ES-I3 (cell line): ENCODE measurements at regions not wholly inside any gene's neighbourhood (a gene's known extent, or its start where the extent isn't known, plus 50 kb on each side); places are given as distances from the start of the nearest gene placed in this dataset.
A peak's percentile ranks its signal among the peaks of the same experiment; 100 is the strongest.
"Not testable (repeated sequence)": the region's sequence is repeated elsewhere in the genome, so short reads cannot be mapped to it uniquely, and the experiment has no call there.

Experiments used
- H3K36me3 ChIP-seq: 2 replicates; pipeline ENCODE4 v1.6.1; 2013; ENCODE audit warnings: mild to moderate bottlenecking, low read length, control low read depth, moderate library complexity; ENCODE audit not compliant: insufficient read depth
- H3K4me1 ChIP-seq: 2 replicates; pipeline ENCODE4 v1.6.1; 2013; ENCODE audit warnings: mild to moderate bottlenecking, control low read depth, low read length; ENCODE audit not compliant: insufficient read depth
- H3K9ac ChIP-seq: 2 replicates; pipeline ENCODE4 v1.6.1; 2013; ENCODE audit warnings: low read depth, mild to moderate bottlenecking, low read length, moderate library complexity
- H3K9me3 ChIP-seq: 2 replicates; pipeline ENCODE4 v1.6.1; 2013; ENCODE audit warnings: mild to moderate bottlenecking, low read length, moderate library complexity; ENCODE audit not compliant: control insufficient read depth, insufficient read depth

- no peak overlapping the region for H3K9ac ChIP-seq
- H3K4me1 ChIP-seq: no peaks in the 10 kb centered on the region; the same call in 1 of the 2 replicates
- H3K9me3 ChIP-seq: no peaks in the 10 kb centered on the region; the same call in none of the 2 replicates
- H3K36me3 ChIP-seq: no peaks in the 10 kb centered on the region
These were observed 152.0 kb upstream of the IRS2 start for GRCh38 chr13:109938255-109938936.

DNA sequence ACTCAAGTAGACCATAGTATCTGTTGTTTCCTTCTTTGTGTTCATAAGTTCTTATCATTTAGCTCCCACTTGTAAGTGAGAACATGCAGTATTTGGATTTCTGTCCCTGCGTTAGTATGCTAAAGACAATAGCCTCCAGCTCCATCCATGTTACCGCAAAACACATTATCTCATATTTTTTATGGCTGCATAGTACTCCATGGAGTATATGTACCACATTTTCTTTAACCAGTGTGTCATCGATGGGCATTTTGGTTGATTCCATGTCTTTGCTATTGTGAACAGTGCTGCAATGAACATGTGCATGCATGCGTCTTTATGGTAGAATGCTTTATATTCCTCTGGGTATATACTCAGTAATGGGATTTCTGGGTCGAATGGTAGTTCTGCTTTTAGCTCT is 148.1 kb upstream of the IRS2 start:
- not testable (repeated sequence) for H3K9ac ChIP-seq, H3K4me1 ChIP-seq, H3K9me3 ChIP-seq

DNA sequence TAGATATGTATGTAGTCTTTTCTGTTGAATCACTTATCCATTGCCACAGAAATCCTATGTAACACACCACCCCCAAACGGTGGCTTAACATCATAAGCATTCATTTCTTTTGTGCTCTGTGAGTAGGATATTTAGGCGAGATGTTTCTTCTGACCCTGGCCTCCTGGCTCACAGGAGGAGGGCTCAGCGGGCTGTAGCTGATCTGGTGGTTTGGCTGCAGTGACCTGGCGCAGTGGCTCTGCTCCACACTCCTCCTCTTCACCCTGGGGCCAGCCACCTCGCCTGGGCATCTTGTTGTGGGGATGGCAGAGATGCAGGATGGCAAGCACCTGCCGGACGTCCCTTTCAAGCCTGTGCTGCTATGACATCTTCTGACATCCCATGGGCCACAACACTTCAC is 147.1 kb upstream of the IRS2 start:
- H3K4me1 ChIP-seq: no peaks in the 10 kb centered on the region; the same call in 1 of the 2 replicates
- no peaks in the 10 kb centered on the region for H3K36me3 ChIP-seq
- no peak overlapping the region for H3K9ac ChIP-seq
- H3K9me3 ChIP-seq: no peaks in the 10 kb centered on the region; the same call in 1 of the 2 replicates

More for the DNA sequence above, 148.1 kb upstream of the IRS2 start:
- not testable (repeated sequence) for H3K36me3 ChIP-seq

- no peaks in the 10 kb centered on the region for H3K4me1 ChIP-seq
- no peaks in the 10 kb centered on the region for H3K36me3 ChIP-seq
- no peaks in the 10 kb centered on the region for H3K9me3 ChIP-seq
- H3K9ac ChIP-seq: no peak overlapping the region
These were observed 138.0 kb upstream of the IRS2 start for GRCh38 chr13:109924376-109924775.

- H3K9ac ChIP-seq: no peak overlapping the region
- no peaks in the 10 kb centered on the region for H3K9me3 ChIP-seq
- peaks cover 6% of the 10 kb centered on the region; the same call in 1 of the 2 replicates for H3K4me1 ChIP-seq
- no peaks in the 10 kb centered on the region for H3K36me3 ChIP-seq
These were observed 136.1 kb upstream of the IRS2 start for GRCh38 chr13:109922518-109922917.

GRCh38 chr13:109919715-109920375 is 133.5 kb upstream of the IRS2 start:
- Histone ChIP-seq H3K9me3 (no peaks in the 10 kb centered on the region), H3K4me1 (peaks cover 6% of the 10 kb centered on the region; the same call in 1 of the 2 replicates), H3K9ac (no peak overlapping the region), H3K36me3 (no peaks in the 10 kb centered on the region)

- Histone ChIP-seq H3K4me1 (peaks cover 6% of the 10 kb centered on the region; the same call in 1 of the 2 replicates), H3K36me3 (no peaks in the 10 kb centered on the region), H3K9ac (no peak overlapping the region), H3K9me3 (no peaks in the 10 kb centered on the region)
These were observed 131.9 kb upstream of the IRS2 start for GRCh38 chr13:109918179-109918711.

DNA sequence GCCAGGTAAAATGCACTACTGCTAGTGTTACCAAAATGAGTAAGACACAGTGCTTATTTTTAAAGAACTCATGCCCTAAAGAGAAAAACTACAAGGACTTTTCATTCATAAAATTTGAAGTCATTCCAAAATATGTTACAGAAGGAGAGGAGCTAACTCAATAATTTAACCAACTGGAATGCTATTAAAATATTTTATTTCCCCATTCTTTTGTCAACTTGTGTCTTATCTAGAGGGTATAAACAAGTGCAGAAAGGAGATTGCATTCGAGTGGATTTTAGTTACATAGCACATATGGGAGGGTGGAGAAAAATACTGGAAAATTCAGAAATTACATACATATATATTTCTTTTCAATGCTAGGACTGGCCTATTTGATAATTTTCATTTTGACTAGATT is 131.0 kb upstream of the IRS2 start:
- Histone ChIP-seq H3K9me3 (no peaks in the 10 kb centered on the region), H3K9ac (no peak overlapping the region), H3K36me3 (no peaks in the 10 kb centered on the region), H3K4me1 (peaks cover 6% of the 10 kb centered on the region; the same call in 1 of the 2 replicates)

GRCh38 chr13:109913936-109914510 is 127.6 kb upstream of the IRS2 start:
- Histone ChIP-seq H3K36me3 (no peaks in the 10 kb centered on the region), H3K9me3 (no peaks in the 10 kb centered on the region), H3K4me1 (peaks cover 6% of the 10 kb centered on the region; the same call in 1 of the 2 replicates), H3K9ac (no peak overlapping the region)

- H3K4me1 ChIP-seq: peaks cover 2% of the 10 kb centered on the region; the same call in 1 of the 2 replicates
- no peaks in the 10 kb centered on the region for H3K36me3 ChIP-seq
- no peaks in the 10 kb centered on the region for H3K9me3 ChIP-seq
These were observed 126.8 kb upstream of the IRS2 start for GRCh38 chr13:109913186-109913585.

GRCh38 chr13:109910194-109910593 is 123.8 kb upstream of the IRS2 start:
- Histone ChIP-seq H3K36me3 (no peaks in the 10 kb centered on the region), H3K9me3 (no peaks in the 10 kb centered on the region), H3K9ac (no peak overlapping the region), H3K4me1 (no peaks in the 10 kb centered on the region)

More at GRCh38 chr13:109913186-109913585, 126.8 kb upstream of the IRS2 start:
- H3K9ac ChIP-seq: no peak overlapping the region

GRCh38 chr13:109906976-109907375 is 120.6 kb upstream of the IRS2 start:
- Histone ChIP-seq H3K9me3 (no peaks in the 10 kb centered on the region), H3K4me1 (no peaks in the 10 kb centered on the region), H3K36me3 (no peaks in the 10 kb centered on the region), H3K9ac (no peak overlapping the region)

DNA sequence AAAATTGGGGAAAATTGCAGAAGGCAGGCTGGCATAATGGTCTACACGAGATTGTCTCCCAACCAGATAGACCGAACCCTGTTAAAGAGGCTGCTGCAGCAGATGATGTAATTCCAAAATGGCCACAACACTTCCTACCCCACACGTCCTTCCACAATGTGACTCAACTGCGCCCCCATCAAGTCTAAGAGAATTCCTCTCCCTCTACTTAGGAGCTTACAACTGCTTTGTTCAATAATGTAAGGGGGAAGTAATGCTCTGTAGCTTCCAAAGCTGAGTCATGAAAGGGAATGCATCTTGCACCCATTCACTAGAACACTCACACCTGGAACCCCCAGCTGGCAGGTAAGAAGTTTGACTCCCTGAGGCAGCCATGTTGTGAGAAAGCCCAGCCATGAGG is 117.8 kb upstream of the IRS2 start:
- Histone ChIP-seq H3K4me1 (no peaks in the 10 kb centered on the region; the same call in 1 of the 2 replicates), H3K36me3 (no peaks in the 10 kb centered on the region), H3K9me3 (no peaks in the 10 kb centered on the region), H3K9ac (no peak overlapping the region)

DNA sequence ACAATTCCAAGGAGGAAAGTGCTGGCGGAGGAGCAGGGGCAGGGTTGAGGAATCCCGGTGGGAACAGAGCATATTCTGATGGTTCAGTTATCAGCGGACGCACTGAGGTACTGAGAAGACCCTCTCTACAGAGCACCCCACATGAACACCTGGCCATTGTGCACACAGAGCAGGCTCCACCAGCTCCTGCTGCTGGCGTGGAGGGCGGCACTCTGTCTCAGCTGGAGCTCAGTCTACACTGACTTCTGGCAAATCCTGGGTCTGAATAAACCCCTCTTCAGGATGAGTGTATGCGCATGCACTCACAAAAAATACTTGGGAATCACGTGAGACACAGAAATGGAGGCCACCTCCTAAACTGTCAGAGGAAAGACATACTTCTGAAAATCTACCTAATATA is 114.4 kb upstream of the IRS2 start:
- Histone ChIP-seq H3K9ac (peak overlapping the region; percentile 39; the same call in 1 of the 2 replicates), H3K36me3 (no peaks in the 10 kb centered on the region), H3K9me3 (no peaks in the 10 kb centered on the region), H3K4me1 (no peaks in the 10 kb centered on the region; the same call in 1 of the 2 replicates)
